NT2/D1 (cell line): ENCODE measurements at regions not wholly inside any gene's neighbourhood (a gene's known extent, or its start where the extent isn't known, plus 50 kb on each side); places are given as distances from the start of the nearest gene placed in this dataset.
"Not testable (repeated sequence)": the region's sequence is repeated elsewhere in the genome, so short reads cannot be mapped to it uniquely, and the experiment has no call there.

ENCODE experiments used
- DNase-seq: peaks from one replicate; pipeline ENCODE4 v3.0.0-alpha.2; 2011; ENCODE audit warnings: low read depth, low spot score
- H3K27me3 ChIP-seq: 2 replicates; pipeline ENCODE4 v1.6.0; 2011; ENCODE audit warnings: mild to moderate bottlenecking; ENCODE audit not compliant: insufficient read length, insufficient read depth
- H3K36me3 ChIP-seq: 2 replicates; pipeline ENCODE4 v1.6.1; 2011; ENCODE audit warnings: mild to moderate bottlenecking, low read length, mixed read lengths; ENCODE audit not compliant: insufficient read depth, insufficient read length
- H3K4me1 ChIP-seq: 2 replicates; pipeline ENCODE4 v1.5.1; 2011; ENCODE audit not compliant: insufficient read depth, insufficient read length
- H3K4me3 ChIP-seq: 2 replicates; pipeline ENCODE4 v1.5.1; 2011; ENCODE audit warnings: low read depth; ENCODE audit not compliant: insufficient read length
- H3K9ac ChIP-seq: 2 replicates; pipeline ENCODE4 v1.6.0; 2011; ENCODE audit warnings: low read depth; ENCODE audit not compliant: insufficient read length
- H3K9me3 ChIP-seq: 2 replicates; pipeline ENCODE4 v1.5.1; 2011; ENCODE audit warnings: mild to moderate bottlenecking, low read length; ENCODE audit not compliant: insufficient read depth
- SUZ12 ChIP-seq: IDR thresholded peaks from 2 replicates; pipeline ENCODE4 v1.6.1; 2011; ENCODE audit not compliant: insufficient read length, insufficient read depth; ENCODE audit errors: extremely low read depth
- YY1 ChIP-seq: IDR thresholded peaks from 2 replicates; pipeline ENCODE4 v1.6.1; 2011; ENCODE audit not compliant: insufficient read length, insufficient read depth
- ZNF274 ChIP-seq: IDR thresholded peaks from 2 replicates; pipeline ENCODE4 v1.6.1; 2011; ENCODE audit warnings: mild to moderate bottlenecking, low read depth, low read length

DNA sequence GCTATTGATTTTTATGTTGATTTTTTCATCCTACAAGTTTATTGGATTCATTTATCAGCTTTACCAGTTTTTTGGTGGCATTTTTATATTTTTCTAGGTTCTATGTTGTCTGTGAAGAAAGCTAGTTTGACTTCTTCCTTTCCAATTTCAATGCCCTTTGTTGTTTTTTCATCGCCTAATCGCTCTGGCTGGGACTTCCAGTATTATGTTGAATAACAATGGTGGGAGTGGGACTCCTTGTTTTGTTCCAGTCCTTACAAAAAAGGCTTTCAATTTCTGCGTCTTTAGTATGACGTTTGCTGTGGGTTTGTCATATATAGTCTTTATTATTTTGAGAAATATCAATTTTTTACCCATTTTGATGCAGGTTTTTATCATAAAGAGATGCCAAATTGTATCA, 175.6 kb upstream of the CCNH start:
- H3K9ac ChIP-seq: no peak overlapping the region
- H3K4me1 ChIP-seq: no peaks in the 10 kb centered on the region
- no peaks in the 10 kb centered on the region for H3K36me3 ChIP-seq
- DNase-seq: no peak
- TF ChIP-seq ZNF274: no peak
- no peak for TF ChIP-seq YY1
- no peak for TF ChIP-seq SUZ12
- no peaks in the 10 kb centered on the region for H3K27me3 ChIP-seq
- no peaks in the 10 kb centered on the region for H3K9me3 ChIP-seq
- no peak overlapping the region for H3K4me3 ChIP-seq

DNA sequence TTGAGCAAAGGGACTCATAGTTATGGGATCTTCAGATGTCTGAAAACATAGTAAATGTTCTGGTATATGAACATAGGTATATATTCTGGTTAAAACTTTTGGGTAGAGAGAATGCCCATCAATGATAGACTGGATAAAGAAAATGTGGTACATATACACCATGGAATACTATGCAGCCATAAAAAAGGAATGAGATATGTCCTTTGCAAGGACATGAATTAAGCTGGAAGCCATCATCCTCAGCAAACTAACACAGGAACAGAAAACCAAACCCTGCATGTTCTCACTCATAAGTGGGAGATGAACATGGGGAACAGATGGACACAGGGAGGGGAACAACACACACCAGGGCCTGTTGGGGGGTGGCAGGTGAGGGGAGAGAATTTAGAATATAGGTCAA, 171.0 kb upstream of the CCNH start:
- not testable (repeated sequence) for H3K4me3 ChIP-seq, H3K36me3 ChIP-seq, DNase-seq, H3K9ac ChIP-seq, H3K27me3 ChIP-seq, H3K9me3 ChIP-seq, H3K4me1 ChIP-seq

DNA sequence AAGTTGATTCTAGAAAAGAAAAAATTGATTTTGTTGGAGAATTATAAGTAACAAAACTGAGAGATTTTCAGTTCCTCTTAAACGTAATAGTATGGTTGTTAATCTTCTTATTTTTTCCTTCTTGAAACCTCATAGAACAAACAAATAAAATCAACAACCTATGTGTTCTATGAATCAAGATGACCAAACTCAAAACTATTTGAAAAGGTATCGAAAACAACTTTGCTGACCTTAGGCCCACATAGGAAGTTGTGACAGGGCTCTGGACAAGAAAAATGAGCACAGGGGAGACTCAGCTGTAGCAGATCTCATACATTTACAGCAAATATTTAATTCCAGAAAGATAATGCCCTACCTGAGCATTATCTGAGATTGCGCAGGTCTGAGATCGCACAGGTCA, 169.4 kb upstream of the CCNH start:
- no peak overlapping the region for H3K4me3 ChIP-seq
- H3K9me3 ChIP-seq: no peaks in the 10 kb centered on the region
- DNase-seq: no peak
- H3K36me3 ChIP-seq: no peaks in the 10 kb centered on the region
- H3K4me1 ChIP-seq: no peaks in the 10 kb centered on the region
- TF ChIP-seq ZNF274 (no peak), YY1 (no peak), SUZ12 (no peak)
- H3K27me3 ChIP-seq: no peaks in the 10 kb centered on the region
- no peak overlapping the region for H3K9ac ChIP-seq

- no peaks in the 10 kb centered on the region for H3K27me3 ChIP-seq
- DNase-seq: no peak
- no peaks in the 10 kb centered on the region for H3K36me3 ChIP-seq
- no peaks in the 10 kb centered on the region for H3K4me1 ChIP-seq
- no peaks in the 10 kb centered on the region for H3K9me3 ChIP-seq
- H3K4me3 ChIP-seq: no peak overlapping the region
- no peak overlapping the region for H3K9ac ChIP-seq
- TF ChIP-seq SUZ12 (no peak), YY1 (no peak), ZNF274 (no peak)
These were observed 168.9 kb upstream of the CCNH start for GRCh38 chr5:87581661-87582060.

GRCh38 chr5:87579678-87580077, 166.9 kb upstream of the CCNH start:
- TF ChIP-seq SUZ12 (no peak), ZNF274 (no peak), YY1 (no peak)
- H3K36me3 ChIP-seq: no peaks in the 10 kb centered on the region
- H3K27me3 ChIP-seq: no peaks in the 10 kb centered on the region

GRCh38 chr5:87576867-87577266, 164.1 kb upstream of the CCNH start:
- Histone ChIP-seq H3K9me3 (no peaks in the 10 kb centered on the region), H3K9ac (no peak overlapping the region), H3K36me3 (no peaks in the 10 kb centered on the region), H3K4me1 (no peaks in the 10 kb centered on the region), H3K27me3 (no peaks in the 10 kb centered on the region), H3K4me3 (no peak overlapping the region)
- DNase-seq: no peak
- TF ChIP-seq YY1 (no peak), SUZ12 (no peak), ZNF274 (no peak)

More at GRCh38 chr5:87579678-87580077, 166.9 kb upstream of the CCNH start:
- no peaks in the 10 kb centered on the region for H3K4me1 ChIP-seq
- no peak overlapping the region for H3K4me3 ChIP-seq
- no peaks in the 10 kb centered on the region for H3K9me3 ChIP-seq
- DNase-seq: no peak
- no peak overlapping the region for H3K9ac ChIP-seq

GRCh38 chr5:87576306-87576705, 163.6 kb upstream of the CCNH start:
- not testable (repeated sequence) for H3K4me1 ChIP-seq, H3K9me3 ChIP-seq, H3K27me3 ChIP-seq, DNase-seq, H3K36me3 ChIP-seq, H3K9ac ChIP-seq, H3K4me3 ChIP-seq

- no peak overlapping the region for H3K9ac ChIP-seq
- H3K9me3 ChIP-seq: no peaks in the 10 kb centered on the region
- no peak for TF ChIP-seq SUZ12
- TF ChIP-seq YY1: no peak
- no peak for TF ChIP-seq ZNF274
- no peaks in the 10 kb centered on the region for H3K4me1 ChIP-seq
- H3K36me3 ChIP-seq: no peaks in the 10 kb centered on the region
- no peak overlapping the region for H3K4me3 ChIP-seq
- DNase-seq: no peak
- H3K27me3 ChIP-seq: no peaks in the 10 kb centered on the region
These were observed 161.4 kb upstream of the CCNH start for GRCh38 chr5:87574106-87574505.
